ENCODE measurements at regions not wholly inside any gene's neighbourhood (a gene's known extent, or its start where the extent isn't known, plus 50 kb on each side); places are given as distances from the start of the nearest gene placed in this dataset.

DNA sequence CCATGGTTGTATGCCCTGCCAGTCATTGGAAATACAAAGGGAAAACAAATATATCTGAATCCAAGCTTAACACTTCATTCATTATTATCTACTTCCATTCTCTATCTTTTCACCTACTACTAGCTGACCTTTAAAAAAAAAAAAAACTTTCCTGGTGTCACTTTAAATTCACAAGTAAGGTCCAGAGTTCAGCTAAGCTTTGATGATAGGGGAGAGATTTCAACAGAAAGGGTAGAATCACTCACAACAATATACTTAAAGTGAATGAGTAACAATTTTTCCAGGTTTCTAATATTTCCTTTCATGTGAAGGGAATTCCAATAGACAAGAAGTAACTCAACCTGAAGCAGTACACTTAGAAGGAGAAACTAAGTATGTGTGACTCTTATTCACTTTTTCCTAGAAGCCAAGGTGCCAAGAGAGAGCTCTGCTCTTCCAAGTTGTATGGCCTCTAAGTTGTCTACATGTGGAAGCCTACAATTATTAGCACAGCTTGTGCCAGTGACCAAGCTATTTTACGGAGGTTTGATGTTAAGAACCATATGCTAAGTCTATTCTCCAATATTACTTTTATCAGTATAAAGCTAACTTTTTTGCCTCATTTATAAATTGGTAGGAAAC is 371.7 kb downstream of the TENT5A start:
- TF ChIP-seq, protein P1, sequence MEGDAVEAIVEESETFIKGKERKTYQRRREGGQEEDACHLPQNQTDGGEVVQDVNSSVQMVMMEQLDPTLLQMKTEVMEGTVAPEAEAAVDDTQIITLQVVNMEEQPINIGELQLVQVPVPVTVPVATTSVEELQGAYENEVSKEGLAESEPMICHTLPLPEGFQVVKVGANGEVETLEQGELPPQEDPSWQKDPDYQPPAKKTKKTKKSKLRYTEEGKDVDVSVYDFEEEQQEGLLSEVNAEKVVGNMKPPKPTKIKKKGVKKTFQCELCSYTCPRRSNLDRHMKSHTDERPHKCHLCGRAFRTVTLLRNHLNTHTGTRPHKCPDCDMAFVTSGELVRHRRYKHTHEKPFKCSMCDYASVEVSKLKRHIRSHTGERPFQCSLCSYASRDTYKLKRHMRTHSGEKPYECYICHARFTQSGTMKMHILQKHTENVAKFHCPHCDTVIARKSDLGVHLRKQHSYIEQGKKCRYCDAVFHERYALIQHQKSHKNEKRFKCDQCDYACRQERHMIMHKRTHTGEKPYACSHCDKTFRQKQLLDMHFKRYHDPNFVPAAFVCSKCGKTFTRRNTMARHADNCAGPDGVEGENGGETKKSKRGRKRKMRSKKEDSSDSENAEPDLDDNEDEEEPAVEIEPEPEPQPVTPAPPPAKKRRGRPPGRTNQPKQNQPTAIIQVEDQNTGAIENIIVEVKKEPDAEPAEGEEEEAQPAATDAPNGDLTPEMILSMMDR (IDR thresholded peaks at IDR 0.05): no peak

DNA sequence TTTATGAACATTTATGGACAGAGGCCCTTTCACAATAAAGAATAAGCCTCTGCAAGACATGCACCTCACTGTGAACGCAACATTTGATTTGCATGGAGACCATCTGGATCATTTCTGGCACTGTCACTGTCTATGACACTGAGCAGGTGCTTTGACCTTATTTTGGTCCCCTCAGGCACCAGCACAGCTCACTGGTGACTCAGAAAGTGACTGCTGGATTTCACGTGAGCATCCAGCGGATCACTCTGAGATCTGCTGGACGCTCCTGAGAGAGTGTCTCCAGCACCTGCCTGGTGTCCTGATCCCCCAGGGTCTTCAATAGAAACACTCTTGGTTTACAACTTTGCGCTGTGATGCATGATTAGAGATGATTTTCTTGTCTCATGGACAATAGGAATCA is 375.7 kb downstream of the TENT5A start:
- TF ChIP-seq, protein P1 (IDR thresholded peaks at IDR 0.05): no peak

DNA sequence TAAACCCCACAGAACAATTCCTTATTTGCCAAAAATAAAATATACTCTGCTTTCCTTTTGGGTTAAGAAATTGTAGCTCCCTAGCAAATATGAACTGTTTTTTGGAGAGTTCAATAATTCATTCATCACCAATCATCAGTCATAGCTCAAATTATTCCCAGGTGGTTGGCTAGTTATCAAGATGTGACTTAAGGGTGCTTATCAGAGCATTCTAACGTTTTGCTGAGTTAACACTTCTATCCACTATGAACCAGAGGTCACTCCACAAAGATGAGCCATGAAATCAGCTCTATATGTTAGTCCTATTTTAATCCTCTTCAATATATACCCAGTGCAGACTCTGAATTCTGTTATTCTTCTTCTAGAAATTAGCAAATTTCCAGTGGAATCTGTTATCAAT is 379.1 kb downstream of the TENT5A start:
- TF ChIP-seq, protein P1 (IDR thresholded peaks at IDR 0.05): no peak

DNA sequence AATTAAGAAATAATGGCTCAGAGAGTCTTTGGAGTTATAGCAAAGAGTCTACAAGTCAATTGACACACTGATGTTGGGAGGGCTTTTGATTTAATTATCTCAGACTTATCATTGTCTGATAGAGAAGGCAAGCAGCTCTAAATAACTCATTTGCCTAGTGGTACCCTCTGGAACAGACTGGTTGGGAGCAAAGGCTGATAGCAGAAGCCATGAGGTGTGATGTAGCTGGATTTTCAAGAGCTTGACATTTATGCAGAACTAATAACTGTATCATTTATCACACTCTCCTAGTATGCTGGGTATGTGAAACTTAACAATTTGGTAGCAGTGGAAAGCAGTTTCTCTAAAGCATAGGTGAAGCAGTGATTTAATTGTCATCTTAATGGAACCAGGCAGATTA is 380.6 kb downstream of the TENT5A start:
- TF ChIP-seq, protein P1 (IDR thresholded peaks at IDR 0.05): no peak

DNA sequence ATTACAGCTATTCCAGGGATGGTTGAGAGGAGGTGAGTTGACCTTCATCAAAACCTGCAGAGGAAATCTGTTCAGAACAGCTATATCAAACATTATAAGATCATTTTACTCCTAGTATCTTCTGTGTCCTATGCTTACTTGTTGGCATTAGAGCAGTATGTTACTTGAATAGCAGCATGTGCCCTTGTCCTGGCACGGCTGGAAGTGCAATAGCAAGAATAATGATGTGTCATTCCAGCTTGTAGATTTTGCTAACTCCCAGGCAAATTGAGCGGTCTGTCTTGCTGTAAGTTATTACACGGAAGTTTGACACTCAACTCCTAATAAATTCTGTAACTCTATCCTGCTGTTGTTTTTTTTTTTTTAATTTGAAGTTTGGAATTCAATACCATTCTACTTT is 385.5 kb downstream of the TENT5A start:
- TF ChIP-seq, protein P1 (IDR thresholded peaks at IDR 0.05): no peak

DNA sequence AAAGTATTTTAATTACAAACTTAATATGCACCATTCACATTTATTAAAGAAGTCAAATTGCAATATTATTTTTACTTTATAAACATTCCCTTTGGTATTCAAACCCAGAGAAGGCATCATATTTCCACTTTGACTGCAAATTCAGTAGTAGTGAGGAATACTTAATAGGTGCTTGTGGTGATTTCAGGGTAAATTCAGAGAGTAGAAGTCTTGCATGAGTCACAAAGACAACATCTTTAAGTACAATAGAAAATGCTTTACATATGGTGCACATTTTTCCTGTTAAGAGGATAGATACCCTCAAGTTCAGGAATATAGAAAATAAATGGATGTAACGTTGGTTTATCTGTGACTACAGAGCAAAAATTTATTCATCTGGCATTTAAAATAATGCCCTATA is 390.2 kb downstream of the TENT5A start:
- TF ChIP-seq, protein P1 (IDR thresholded peaks at IDR 0.05): no peak

DNA sequence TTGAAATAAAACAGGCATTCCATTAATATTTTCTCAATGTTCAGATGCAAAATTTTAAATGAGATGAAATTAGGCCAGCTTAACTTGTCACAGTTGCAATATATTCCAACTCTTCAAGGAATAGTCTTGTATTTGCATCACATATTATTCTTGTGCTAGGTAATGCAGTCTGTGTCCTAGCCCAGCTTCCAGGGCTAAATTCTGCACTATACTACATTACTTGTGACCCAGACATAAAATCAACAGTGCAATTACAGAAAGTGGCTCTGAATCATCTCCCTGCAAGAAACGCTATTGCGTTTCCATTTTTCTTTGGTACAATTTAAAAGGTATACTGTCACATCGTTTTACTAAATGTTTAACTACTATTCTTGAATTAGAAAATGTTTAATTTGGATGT is 399.2 kb downstream of the TENT5A start:
- TF ChIP-seq, protein P1 (IDR thresholded peaks at IDR 0.05): no peak

DNA sequence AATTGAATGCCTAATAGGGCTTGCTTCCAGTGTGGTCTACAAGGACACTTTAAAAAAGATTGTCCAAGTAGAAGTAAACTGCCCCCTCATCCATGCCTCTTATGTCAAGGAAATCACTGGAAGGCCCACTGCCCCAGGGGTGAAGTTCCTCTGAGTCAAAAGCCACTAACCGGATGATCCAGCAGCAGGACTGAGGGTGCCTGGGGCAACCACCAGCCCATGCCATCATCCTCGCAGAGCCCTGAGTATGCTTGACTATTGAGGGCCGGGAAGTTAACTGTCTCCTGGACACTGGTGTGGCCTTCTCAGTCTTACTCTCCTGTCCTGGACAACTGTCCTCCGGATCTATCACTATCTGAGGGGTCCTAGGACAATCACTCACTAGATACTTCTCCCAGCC is 411.5 kb downstream of the TENT5A start:
- TF ChIP-seq, protein P1 (IDR thresholded peaks at IDR 0.05): no peak
